Endothelial cell of umbilical vein (primary cell): ENCODE measurements at regions not wholly inside any gene's neighbourhood (a gene's known extent, or its start where the extent isn't known, plus 50 kb on each side); places are given as distances from the start of the nearest gene placed in this dataset.

Experiments used
- BruUV-seq: library from RNA; stranded (reverse); fragments of 400-500 nt; replicated peaks from 2 replicates; lab custom pipeline; 2021; lab: Mats Ljungman, UMichigan
- CTCF ChIA-PET: fragments of 300-600, 350-600 bp; sonication (Branson Sonifier 250); formaldehyde crosslinking; loops from one replicate; lab custom pipeline; 2021; ENCODE audit warnings: antibody characterized with exemption, inconsistent platforms; lab: Charles Lee
- POLR2A ChIA-PET: fragments of 300-600, 350-600 bp; sonication (Branson Sonifier 250); formaldehyde crosslinking; loops from one replicate; lab custom pipeline; 2021; ENCODE audit warnings: antibody characterized with exemption, inconsistent platforms; lab: Charles Lee
- DNase-seq: peaks from one replicate; pipeline ENCODE4 v3.0.0-alpha.2; 2011; ENCODE audit warnings: low read depth, low spot score
- FAIRE-seq: peaks from 2 replicates; lab custom pipeline; 2011; peaks lifted over from hg19 to GRCh38; lab: Jason Lieb, UNC
- H2AFZ ChIP-seq: 2 replicates; pipeline ENCODE4 v1.6.0; 2012; ENCODE audit warnings: low read depth, low read length, control low read depth, inconsistent platforms
- H3K27ac ChIP-seq: 2 replicates; pipeline ENCODE4 v1.5.1; 2011; ENCODE audit warnings: low read depth, mild to moderate bottlenecking, control low read depth, low read length, moderate library complexity; ENCODE audit not compliant: insufficient read depth
- H3K27me3 ChIP-seq, 2 experiments: 2 replicates each; pipeline versions ENCODE4 v1.6.0 to v1.6.1; 2011; ENCODE audit warnings: low read length in 2 of 2, mixed read lengths in 1 of 2; ENCODE audit not compliant: control insufficient read depth in 2 of 2, insufficient read depth in 2 of 2
- H3K36me3 ChIP-seq, 2 experiments: 2 replicates in 1 of 2; 3 replicates in 1 of 2; pipeline ENCODE4 v1.5.1; 2011; ENCODE audit warnings: low read length in 2 of 2, mild to moderate bottlenecking in 1 of 2, moderate library complexity in 1 of 2; ENCODE audit not compliant: control insufficient read depth in 2 of 2, insufficient read depth in 2 of 2; ENCODE audit errors: extremely low read depth in 1 of 2
- H3K4me1 ChIP-seq: 3 replicates; pipeline ENCODE4 v1.5.1; 2011; ENCODE audit warnings: mild to moderate bottlenecking, low read length; ENCODE audit not compliant: control insufficient read depth, insufficient read depth; ENCODE audit errors: extremely low read depth
- H3K4me2 ChIP-seq: 2 replicates; pipeline ENCODE4 v1.6.1; 2011; ENCODE audit warnings: low read length, control low read depth, mixed read lengths; ENCODE audit not compliant: insufficient read depth
- H3K4me3 ChIP-seq, 3 experiments: fragments of 200-600 bp in 1 of 3; sonication (generic), shearing (Covaris generic) in 1 of 3; replicated peaks in 1 of 3; 2 replicates each; pipeline ENCODE4 v1.5.1; 2011 to 2016; ENCODE audit warnings: control low read depth in 3 of 3, low read length in 3 of 3, mild to moderate bottlenecking in 2 of 3, inconsistent platforms in 1 of 3, low read depth in 1 of 3, moderate library complexity in 1 of 3; ENCODE audit not compliant: insufficient read depth in 1 of 3
- H3K79me2 ChIP-seq: 2 replicates; pipeline ENCODE4 v1.6.0; 2012; ENCODE audit warnings: low read length, inconsistent platforms; ENCODE audit not compliant: control insufficient read depth, insufficient read depth
- H3K9ac ChIP-seq: replicated peaks from 2 replicates; pipeline ENCODE3; 2011; ENCODE audit warnings: low read length, control low read depth; ENCODE audit not compliant: insufficient read depth; ENCODE audit errors: extremely low read depth
- H3K9me1 ChIP-seq: replicated peaks from 3 replicates; pipeline ENCODE4 v1.6.0; 2011; ENCODE audit warnings: mild to moderate bottlenecking, low read length; ENCODE audit not compliant: control insufficient read depth, insufficient read depth; ENCODE audit errors: extremely low read depth
- H3K9me3 ChIP-seq: replicated peaks from 2 replicates; pipeline ENCODE4 v1.5.1; 2012; ENCODE audit warnings: low read length, inconsistent platforms; ENCODE audit not compliant: control insufficient read depth, insufficient read depth
- H4K20me1 ChIP-seq: replicated peaks from 2 replicates; pipeline ENCODE3; 2011; ENCODE audit warnings: mild to moderate bottlenecking, low read length; ENCODE audit not compliant: control insufficient read depth, insufficient read depth; ENCODE audit errors: extremely low read depth
- CTCF ChIP-seq, 2 donors: IDR thresholded peaks; 1 replicate in 1 of 2; 2 replicates in 1 of 2; pipeline ENCODE4 v1.5.1; 2011; ENCODE audit warnings: low read length in 2 of 2, mild to moderate bottlenecking in 2 of 2, moderate library complexity in 2 of 2, control low read depth in 1 of 2, inconsistent platforms in 1 of 2, low read depth in 1 of 2; ENCODE audit not compliant: insufficient read depth in 1 of 2; ENCODE audit errors: extremely low read depth in 1 of 2
- EZH2 ChIP-seq: IDR thresholded peaks from 2 replicates; pipeline ENCODE4 v1.6.1; 2012; ENCODE audit warnings: borderline replicate concordance, low read depth, mild to moderate bottlenecking, moderate library complexity, low read length, inconsistent platforms; ENCODE audit not compliant: severe bottlenecking
- FOS ChIP-seq: IDR thresholded peaks from 2 replicates; pipeline ENCODE4 v1.6.1; 2011; ENCODE audit warnings: mild to moderate bottlenecking, low read length, moderate library complexity, borderline replicate concordance; ENCODE audit not compliant: insufficient read depth
- GATA2 ChIP-seq: IDR thresholded peaks from 2 replicates; pipeline ENCODE4 v1.7.0; 2011; ENCODE audit warnings: low read depth, mild to moderate bottlenecking, moderate library complexity, mixed read lengths, low read length; ENCODE audit not compliant: insufficient read length, insufficient read depth
- JUN ChIP-seq: IDR thresholded peaks from 2 replicates; pipeline ENCODE4 v1.6.1; 2011; ENCODE audit warnings: borderline replicate concordance, low read depth; ENCODE audit not compliant: insufficient read length, insufficient read depth
- MYC ChIP-seq: IDR thresholded peaks from one replicate; pipeline ENCODE4 v1.6.1; 2011; ENCODE audit warnings: mild to moderate bottlenecking, low read depth, low read length
- POLR2A ChIP-seq: IDR thresholded peaks from 2 replicates; pipeline ENCODE4 v1.6.1; 2012; ENCODE audit warnings: low read depth, mild to moderate bottlenecking, control low read depth, low read length
- POLR2AphosphoS5 ChIP-seq: IDR thresholded peaks from 2 replicates; pipeline ENCODE4 v1.6.1; 2012; ENCODE audit warnings: low read depth, mild to moderate bottlenecking, control low read depth, low read length, moderate library complexity; ENCODE audit not compliant: insufficient read depth
- dilution Hi-C: fragments of 300-500 bp; cut with MboI; formaldehyde crosslinking; loops from one replicate; pipeline ENCODE4 v1.15.0; 2019; ENCODE audit warnings: low sequenced_read_pairs; ENCODE audit not compliant: extremely low pct_ligation_motif_present
- intact Hi-C: fragments of 100-400 bp; cut with micrococcal nuclease; formaldehyde crosslinking; loops from one replicate; pipeline ENCODE4 v1.10.0; 2022
- TF ChIP-seq, protein P1 (sequence below): IDR thresholded peaks from 2 replicates; pipeline ENCODE4 v1.6.1; 2011; ENCODE audit not compliant: insufficient read depth, insufficient read length

GRCh38 chr4:148717988-148718387 lies 275.8 kb upstream of the NR3C2 start:
- intact Hi-C loops: loop anchor here (5.0 kb wide), 1 partner anchor 276 kb away; the partner anchor contains the start of gene NR3C2
- no peak for FAIRE-seq
- CTCF ChIA-PET: no interaction called here

More at GRCh38 chr4:148717988-148718387, 275.8 kb upstream of the NR3C2 start:
- no peak for TF ChIP-seq EZH2
- TF ChIP-seq JUN: no peak
- no peak for TF ChIP-seq FOS
- TF ChIP-seq POLR2A: no peak
- TF ChIP-seq, protein P1, sequence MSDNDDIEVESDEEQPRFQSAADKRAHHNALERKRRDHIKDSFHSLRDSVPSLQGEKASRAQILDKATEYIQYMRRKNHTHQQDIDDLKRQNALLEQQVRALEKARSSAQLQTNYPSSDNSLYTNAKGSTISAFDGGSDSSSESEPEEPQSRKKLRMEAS: no peak
- TF ChIP-seq CTCF (IDR thresholded peaks at IDR 0.05; ENCODE audit: extremely low read depth in 1 of 2, insufficient read depth in 1 of 2, low read depth in 1 of 2, low read length in 2 of 2): no peak
- no peak for TF ChIP-seq GATA2
- TF ChIP-seq MYC: no peak
- no peak for TF ChIP-seq POLR2AphosphoS5
- no peak for DNase-seq
- H3K79me2 ChIP-seq: no peaks in the 10 kb centered on the region
- H4K20me1 ChIP-seq: no peaks in the 10 kb centered on the region
- H3K36me3 ChIP-seq: no peaks in the 10 kb centered on the region
- H3K4me3 ChIP-seq: no peak overlapping the region
- no peak overlapping the region for H2AFZ ChIP-seq
- POLR2A ChIA-PET: no interaction called here
- no peak overlapping the region for H3K9ac ChIP-seq
- no TSS peak for BruUV-seq
- H3K27me3 ChIP-seq: no peaks in the 10 kb centered on the region
- H3K9me1 ChIP-seq: no peaks in the 10 kb centered on the region
- H3K27ac ChIP-seq: no peak overlapping the region
- H3K9me3 ChIP-seq: no peaks in the 10 kb centered on the region
- dilution Hi-C loops: no loop called here
- H3K4me2 ChIP-seq: no peak overlapping the region
- peaks cover 3% of the 10 kb centered on the region for H3K4me1 ChIP-seq
